CD4-positive, CD25-positive, alpha-beta regulatory T cell (primary cell): ENCODE measurements at regions not wholly inside any gene's neighbourhood (a gene's known extent, or its start where the extent isn't known, plus 50 kb on each side); places are given as distances from the start of the nearest gene placed in this dataset.
"Not testable (repeated sequence)": the region's sequence is repeated elsewhere in the genome, so short reads cannot be mapped to it uniquely, and the experiment has no call there.

Experiments used
- ATAC-seq, 2 donors: fragments of 150-1000 bp; cut with Tn5 transposase; one replicate each; pipeline ENCODE4 v1.10.0; 2021; ENCODE audit warnings: low read depth in 2 of 2, moderate number of reproducible peaks in 2 of 2, moderate library complexity in 1 of 2
- DNase-seq, 3 donors: peaks; one replicate each; pipeline versions ENCODE4 v3.0.0 to v3.0.0-alpha.2; 2012 to 2022; ENCODE audit warnings: mixed read lengths in 1 of 3
- H3K27ac ChIP-seq: one replicate; pipeline ENCODE4 v1.7.0; 2013; ENCODE audit warnings: mild to moderate bottlenecking, low read length; ENCODE audit not compliant: insufficient read depth, poor library complexity, severe bottlenecking
- H3K27me3 ChIP-seq: one replicate; pipeline ENCODE4 v1.7.0; 2013; ENCODE audit warnings: low read length; ENCODE audit not compliant: control insufficient read depth, insufficient read depth
- H3K36me3 ChIP-seq: one replicate; pipeline ENCODE4 v1.7.0; 2013; ENCODE audit warnings: mild to moderate bottlenecking, low read length, moderate library complexity; ENCODE audit not compliant: control insufficient read depth, insufficient read depth
- H3K4me1 ChIP-seq: 2 replicates; pipeline ENCODE4 v1.7.0; 2013; ENCODE audit warnings: mild to moderate bottlenecking, low read length; ENCODE audit not compliant: insufficient read depth, control insufficient read depth, poor library complexity, severe bottlenecking
- H3K4me3 ChIP-seq: one replicate; pipeline ENCODE4 v1.7.0; 2013; ENCODE audit warnings: low read depth, mild to moderate bottlenecking, low read length, moderate library complexity
- H3K9me3 ChIP-seq, 2 experiments: 1 replicate in 1 of 2; 2 replicates in 1 of 2; pipeline ENCODE4 v1.7.0; 2013; ENCODE audit warnings: low read length in 2 of 2, mild to moderate bottlenecking in 1 of 2, moderate library complexity in 1 of 2; ENCODE audit not compliant: control insufficient read depth in 2 of 2
- H3K27ac Mint-ChIP-seq, 3 donors: one replicate each; pipeline ENCODE4 v1.8.0; 2020 to 2022; ENCODE audit warnings: mild to moderate bottlenecking in 3 of 3, mixed read lengths in 3 of 3, moderate library complexity in 2 of 3
- H3K27me3 Mint-ChIP-seq: one replicate; pipeline ENCODE4 v1.8.0; 2022; ENCODE audit warnings: mild to moderate bottlenecking, mixed read lengths
- H3K36me3 Mint-ChIP-seq: one replicate; pipeline ENCODE4 v1.8.0; 2020; ENCODE audit warnings: mixed read lengths
- H3K4me1 Mint-ChIP-seq, 4 donors: one replicate each; pipeline ENCODE4 v1.8.0; 2020 to 2022; ENCODE audit warnings: mixed read lengths in 4 of 4, mild to moderate bottlenecking in 1 of 4
- H3K4me3 Mint-ChIP-seq, 4 donors: one replicate each; pipeline ENCODE4 v1.8.0; 2020 to 2022; ENCODE audit warnings: mild to moderate bottlenecking in 4 of 4, mixed read lengths in 4 of 4, moderate library complexity in 3 of 4
- H3K9me3 Mint-ChIP-seq, 7 donors: one replicate each; pipeline ENCODE4 v1.8.0; 2020 to 2022; ENCODE audit warnings: mixed read lengths in 7 of 7, mild to moderate bottlenecking in 3 of 7, moderate library complexity in 2 of 7

DNA sequence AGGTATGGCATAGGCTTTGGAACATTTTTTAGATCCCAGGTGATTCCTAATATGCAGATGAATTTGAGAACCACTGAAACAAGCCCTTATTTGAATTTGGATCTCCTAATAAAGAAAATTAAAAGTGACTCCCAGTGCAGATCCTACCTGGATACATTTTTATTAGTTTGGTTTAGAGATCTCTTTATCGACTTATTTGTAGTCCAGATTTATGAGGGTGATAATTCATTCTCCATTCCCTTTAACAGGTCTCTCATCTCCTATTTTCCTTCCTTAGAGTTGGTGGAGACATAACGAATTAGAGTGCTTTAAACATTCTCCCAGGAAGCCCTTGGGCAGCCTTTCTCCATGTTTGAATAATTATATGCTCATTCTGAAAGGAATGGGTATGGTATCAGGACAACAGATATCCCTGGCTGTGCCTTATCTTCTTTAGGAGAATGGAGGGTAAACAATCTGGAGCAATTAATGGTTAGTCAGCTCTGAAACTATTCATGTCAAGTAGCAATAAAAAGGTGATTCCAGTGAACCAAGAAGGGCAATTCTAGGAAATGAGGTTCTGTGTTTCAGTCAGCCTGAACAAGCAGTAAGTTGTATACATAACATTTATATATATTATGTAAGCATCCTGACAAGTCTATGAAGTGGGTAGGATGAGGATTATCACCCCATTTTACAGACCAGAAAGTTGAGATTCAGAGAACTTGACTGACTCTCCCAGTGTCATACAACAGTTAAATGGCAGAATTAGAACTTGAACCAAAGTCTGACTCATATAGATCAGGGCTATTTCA lies 53.9 kb upstream of the RCE1 start:
- H3K36me3 Mint-ChIP-seq = no peaks in the 10 kb centered on the region
- H3K36me3 ChIP-seq = peaks cover 3% of the 10 kb centered on the region

DNA sequence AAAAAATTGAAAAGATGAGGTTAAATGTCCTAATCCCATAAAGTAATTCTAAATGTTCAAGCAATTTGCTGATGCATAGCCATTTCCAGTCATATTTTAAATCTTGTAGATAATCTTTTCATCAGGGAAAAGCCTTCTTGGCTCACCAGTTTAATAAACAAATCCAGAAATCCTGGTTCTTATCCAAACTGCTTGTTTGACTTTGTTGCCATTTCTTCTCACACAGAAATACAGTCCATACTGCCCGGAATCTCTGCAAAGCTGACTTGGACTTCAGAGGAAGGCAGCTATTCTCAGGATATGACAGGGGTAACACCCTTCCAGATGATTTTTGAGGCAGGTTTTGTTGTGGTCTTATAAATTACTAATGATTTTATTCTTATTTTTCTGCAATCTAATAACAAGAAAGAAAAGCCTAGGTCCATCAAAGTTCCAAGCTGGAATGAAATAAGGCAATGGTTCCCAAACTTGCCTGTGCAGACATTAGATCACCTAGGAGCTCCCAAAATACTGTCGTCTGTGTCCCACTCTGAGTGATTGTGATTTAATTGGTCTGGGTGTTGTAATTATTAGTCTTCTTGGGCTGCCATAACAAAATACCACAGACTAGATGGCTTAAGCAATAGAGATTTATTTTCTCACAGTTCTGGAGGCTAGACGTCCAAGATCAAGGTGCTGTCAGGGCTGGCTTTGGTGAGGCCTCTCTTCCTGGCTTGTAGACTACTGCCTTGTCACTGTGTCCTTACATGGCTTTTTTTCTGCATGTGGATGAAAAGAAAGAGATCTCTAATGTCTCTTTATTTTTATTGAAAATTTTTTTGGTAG lies 55.1 kb upstream of the RCE1 start:
- Histone ChIP-seq H3K36me3 (peaks cover 3% of the 10 kb centered on the region), H3K4me1 (no peaks in the 10 kb centered on the region), H3K27ac (no peak overlapping the region), H3K4me3 (no peak overlapping the region), H3K27me3 (no peaks in the 10 kb centered on the region), H3K9me3 (no peaks in the 10 kb centered on the region)
- ATAC-seq (no peak), DNase-seq (no peak)
- H3K9me3 Mint-ChIP-seq = no peaks in the 10 kb centered on the region
- peaks cover 0 to 2% (median 0%) of the 10 kb centered on the region in 4 donors for H3K4me1 Mint-ChIP-seq
- no peaks in the 10 kb centered on the region for H3K36me3 Mint-ChIP-seq
- no peaks in the 10 kb centered on the region for H3K27me3 Mint-ChIP-seq
- H3K27ac Mint-ChIP-seq = no peak overlapping the region
- H3K4me3 Mint-ChIP-seq = no peak overlapping the region

More for the DNA sequence above, 53.9 kb upstream of the RCE1 start:
- peak in 1 of 3 donors; percentile 33 for DNase-seq
- peaks cover 0 to 2% (median 0%) of the 10 kb centered on the region in 4 donors for H3K4me1 Mint-ChIP-seq
- H3K9me3 Mint-ChIP-seq = no peaks in the 10 kb centered on the region
- H3K9me3 ChIP-seq = no peaks in the 10 kb centered on the region
- no peaks in the 10 kb centered on the region for H3K27me3 ChIP-seq
- no peak for ATAC-seq
- H3K4me3 ChIP-seq = no peak overlapping the region
- no peaks in the 10 kb centered on the region for H3K27me3 Mint-ChIP-seq
- no peaks in the 10 kb centered on the region for H3K4me1 ChIP-seq
- H3K27ac Mint-ChIP-seq = peak overlapping the region in 1 of 3 donors; percentile 10
- no peak overlapping the region for H3K27ac ChIP-seq
- H3K4me3 Mint-ChIP-seq = no peak overlapping the region

DNA sequence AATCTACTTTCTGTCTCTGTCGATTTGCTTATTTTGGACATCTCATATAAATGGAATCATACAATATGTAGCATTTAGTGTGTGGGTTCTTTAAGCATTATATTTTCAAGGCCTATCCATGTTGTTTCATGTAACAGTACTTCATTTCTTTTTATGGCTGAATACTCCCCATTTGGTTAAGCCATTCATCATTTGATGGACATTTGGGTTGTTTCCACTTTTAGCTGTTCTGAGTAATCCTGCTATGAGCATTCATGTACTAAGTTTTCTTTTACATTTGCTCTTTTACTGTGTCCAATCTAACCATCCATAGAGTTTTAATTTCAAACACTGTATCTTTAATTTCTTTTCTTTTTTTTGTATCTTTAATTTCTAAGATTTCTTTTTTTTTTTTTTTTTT lies 55.6 kb upstream of the SPTBN2 start:
- H3K27me3 ChIP-seq = no peaks in the 10 kb centered on the region
- ATAC-seq (no peak), DNase-seq (no peak)
- H3K9me3 ChIP-seq = no peaks in the 10 kb centered on the region
- Mint-ChIP-seq H3K36me3 (no peaks in the 10 kb centered on the region), H3K9me3 (peaks cover 0 to 4% (median 0%) of the 10 kb centered on the region in 7 donors), H3K4me1 (peaks cover 0 to 5% (median under 1%) of the 10 kb centered on the region in 4 donors), H3K27me3 (no peaks in the 10 kb centered on the region), H3K27ac (peak overlapping the region in 1 of 3 donors; percentile 32), H3K4me3 (no peak overlapping the region)
- no peak overlapping the region for H3K27ac ChIP-seq
- no peaks in the 10 kb centered on the region for H3K4me1 ChIP-seq
- H3K36me3 ChIP-seq = peaks cover 3% of the 10 kb centered on the region
- no peak overlapping the region for H3K4me3 ChIP-seq

GRCh38 chr11:66782726-66783125 lies 53.7 kb upstream of the SPTBN2 start:
- Histone ChIP-seq H3K4me1 (no peaks in the 10 kb centered on the region), H3K36me3 (no peaks in the 10 kb centered on the region), H3K4me3 (no peak overlapping the region), H3K27me3 (no peaks in the 10 kb centered on the region), H3K27ac (no peak overlapping the region), H3K9me3 (no peaks in the 10 kb centered on the region)
- Mint-ChIP-seq H3K36me3 (no peaks in the 10 kb centered on the region), H3K4me3 (no peak overlapping the region), H3K27ac (no peak overlapping the region), H3K9me3 (peaks cover 0 to 4% (median 0%) of the 10 kb centered on the region in 7 donors), H3K27me3 (no peaks in the 10 kb centered on the region), H3K4me1 (peaks cover 0 to 5% (median under 1%) of the 10 kb centered on the region in 4 donors)
- DNase-seq (no peak), ATAC-seq (no peak)

- H3K27ac Mint-ChIP-seq, H3K4me1 Mint-ChIP-seq, H3K4me1 ChIP-seq, H3K4me3 Mint-ChIP-seq, H3K27me3 Mint-ChIP-seq, H3K27ac ChIP-seq, H3K36me3 ChIP-seq, H3K4me3 ChIP-seq, H3K9me3 Mint-ChIP-seq, H3K36me3 Mint-ChIP-seq, H3K9me3 ChIP-seq, DNase-seq, H3K27me3 ChIP-seq, ATAC-seq: not testable (repeated sequence)
Measured at GRCh38 chr11:66779651-66780050, 50.6 kb upstream of the SPTBN2 start.
